NCI-H2227 (cell line): ENCODE measurements at regions not wholly inside any gene's neighbourhood (a gene's known extent, or its start where the extent isn't known, plus 50 kb on each side); places are given as distances from the start of the nearest gene placed in this dataset.
"Not testable (repeated sequence)": the region's sequence is repeated elsewhere in the genome, so short reads cannot be mapped to it uniquely, and the experiment has no call there.

Experiments
- DNase-seq: peaks from one replicate; lab custom pipeline; 2025; ENCODE audit not compliant: unreplicated experiment; lab: John Stamatoyannopoulos, UW

DNA sequence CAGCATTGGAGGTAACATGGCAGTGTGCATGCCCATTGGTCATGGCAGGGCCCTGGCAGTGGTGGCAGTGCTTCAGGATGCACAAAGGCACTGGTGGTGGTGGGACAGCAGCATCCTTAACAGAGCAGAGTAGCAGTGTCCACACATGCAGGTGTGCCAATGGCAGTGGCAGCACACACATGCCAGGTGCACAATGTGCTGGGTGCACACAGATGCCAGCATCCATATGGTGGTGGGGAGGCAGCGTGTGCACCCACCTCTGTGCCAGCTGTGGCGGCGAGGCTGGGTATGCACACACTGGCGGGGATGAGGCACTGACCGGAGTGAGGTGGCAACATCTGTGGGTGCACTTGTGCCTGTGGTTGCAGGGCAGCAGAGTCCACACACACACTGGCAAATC is 150.6 kb downstream of the SI start:
- no peak for DNase-seq

DNA sequence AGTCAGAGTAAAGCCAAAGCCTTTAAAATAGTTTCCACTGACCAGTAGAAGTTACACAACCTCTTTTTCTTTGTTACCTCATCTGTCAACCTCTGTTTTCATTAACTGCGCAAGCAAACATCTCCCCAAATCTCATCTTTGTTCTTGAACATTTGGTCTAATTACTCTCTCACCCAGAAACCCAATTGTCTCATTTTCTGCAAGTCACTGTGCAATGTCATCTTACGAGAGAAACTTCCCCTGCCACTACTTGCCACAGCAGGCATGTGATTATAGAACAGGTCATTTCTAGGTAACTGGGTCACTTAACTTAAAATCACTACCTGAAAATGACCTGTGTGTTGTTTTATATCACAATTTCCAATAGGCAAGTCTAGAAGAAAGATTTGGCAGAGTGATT is 159.4 kb downstream of the SI start:
- no peak for DNase-seq

DNA sequence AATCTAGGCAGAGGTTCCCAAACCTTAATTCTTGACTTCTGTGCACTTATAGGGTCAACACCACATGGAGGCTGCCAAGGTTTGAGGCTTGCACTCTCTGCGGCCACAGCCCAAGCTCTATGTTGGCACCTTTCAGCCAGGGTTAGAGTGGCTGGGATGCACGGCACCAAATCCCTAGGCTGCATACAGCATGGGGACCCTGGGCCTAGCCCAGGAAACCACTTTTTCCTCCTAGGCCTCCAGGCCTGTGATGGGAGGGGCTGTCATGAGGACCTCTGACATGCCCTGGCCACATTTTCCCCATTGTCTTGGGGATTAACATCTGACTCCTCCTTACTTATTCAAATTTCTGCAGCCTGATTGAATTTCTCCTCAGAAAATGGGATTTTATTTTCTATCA is 165.4 kb downstream of the SI start:
- DNase-seq, result no peak

DNA sequence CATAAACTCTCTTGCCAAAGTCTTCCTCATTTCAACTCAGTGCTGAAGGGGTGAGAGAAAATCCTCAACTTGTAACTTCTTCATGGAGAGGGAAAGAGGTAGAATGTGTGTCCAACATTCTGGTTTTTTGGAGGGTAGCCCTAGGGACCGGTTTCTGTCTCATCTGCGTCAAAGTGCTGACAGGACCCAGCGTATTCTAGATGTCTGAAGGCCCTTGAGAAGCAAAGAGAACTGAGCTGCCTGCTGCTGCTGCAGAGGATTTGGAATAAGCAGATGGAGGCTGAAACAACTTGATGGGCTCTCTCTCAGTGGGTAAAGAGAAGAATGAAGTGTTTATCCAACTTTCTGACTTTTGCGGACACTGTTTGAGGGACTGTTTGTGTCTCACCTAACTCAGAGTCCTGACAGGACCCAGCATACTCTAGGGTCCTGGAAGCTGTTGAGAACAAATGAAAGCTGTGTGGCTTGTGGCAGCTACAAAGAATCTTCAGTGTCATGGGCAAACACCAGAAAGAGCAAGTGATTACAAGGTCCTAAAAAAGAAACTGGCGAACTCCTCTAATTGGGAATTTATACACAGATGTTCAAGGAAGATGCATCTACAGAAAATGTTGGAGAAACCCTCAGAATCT is 174.4 kb downstream of the SI start:
- DNase-seq, result no peak

DNA sequence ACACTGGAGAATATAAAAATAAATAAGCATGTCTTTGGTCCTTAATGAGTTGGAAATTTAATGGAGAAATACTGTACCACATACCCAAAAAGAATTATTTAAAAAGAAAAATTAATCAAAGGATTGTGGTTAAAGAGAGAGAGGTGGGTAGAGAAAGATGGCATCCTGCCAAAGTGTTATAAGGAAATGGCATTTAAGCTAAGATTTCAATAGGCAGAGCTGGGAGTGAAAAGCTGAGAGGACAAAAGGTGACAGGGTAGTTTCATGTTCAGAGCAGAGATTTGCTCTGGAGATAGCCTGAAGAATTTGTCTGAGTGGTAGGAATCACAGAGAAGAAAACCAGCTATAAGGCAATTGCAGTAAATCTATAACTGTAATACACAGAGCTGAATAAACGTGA is 181.0 kb downstream of the SI start:
- DNase-seq, result no peak

DNA sequence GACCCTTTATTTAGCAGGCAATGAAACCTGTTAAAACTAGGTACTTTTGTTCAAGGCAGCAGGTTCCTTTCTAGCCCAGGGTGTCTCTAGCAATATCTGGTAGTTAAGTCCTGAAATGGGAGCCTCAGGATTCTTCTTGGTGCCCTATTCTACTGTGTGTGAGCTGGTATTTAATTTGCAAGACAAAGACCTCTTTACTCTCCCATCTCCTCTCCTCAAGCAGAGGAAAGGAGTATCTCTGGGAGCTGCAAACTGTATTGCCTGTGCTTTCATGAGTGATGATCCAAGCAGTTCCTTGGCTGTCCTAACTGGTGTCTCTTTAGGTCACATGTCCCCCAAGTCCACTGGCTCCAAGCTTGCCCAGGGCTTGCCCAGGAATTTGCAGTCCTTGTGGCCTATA is 188.2 kb downstream of the SI start:
- DNase-seq, result no peak

DNA sequence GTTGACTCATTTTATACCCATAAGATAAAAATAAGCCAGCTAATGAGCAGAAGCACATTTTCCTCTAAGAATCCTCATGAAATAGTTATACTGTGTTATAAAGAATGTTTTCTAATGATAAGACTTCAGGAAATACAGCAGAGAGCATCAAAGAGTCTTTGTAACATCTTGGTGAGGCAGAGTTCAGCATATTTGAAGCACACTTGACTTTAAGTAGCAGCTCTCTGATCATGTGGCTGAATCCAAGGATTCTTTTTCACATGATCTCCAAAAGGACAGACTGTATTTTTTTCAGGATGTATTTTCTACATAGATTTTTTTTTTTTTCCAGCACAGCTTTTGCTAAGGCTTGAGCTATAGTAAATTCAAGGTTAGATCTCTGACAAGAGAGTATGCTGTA is 195.1 kb downstream of the SI start:
- no peak for DNase-seq

DNA sequence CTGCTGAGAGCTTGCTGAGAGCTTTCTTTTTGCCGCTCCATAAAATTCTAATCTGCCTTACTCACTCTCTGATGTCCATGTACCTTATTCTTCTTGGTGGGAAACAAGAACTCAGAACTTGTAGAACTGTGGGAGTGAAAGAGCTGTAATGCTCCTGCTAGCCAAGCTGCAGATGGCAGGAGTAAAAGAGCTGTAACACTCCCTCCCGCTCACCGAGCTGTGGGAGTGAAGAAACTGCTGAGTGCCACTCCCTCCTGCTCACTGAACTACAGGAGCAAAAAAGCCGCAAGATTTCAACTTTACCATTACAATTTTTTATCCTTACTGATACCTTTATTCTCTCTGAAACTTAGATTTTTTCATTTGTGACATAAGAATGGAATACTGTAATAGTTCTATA is 199.1 kb downstream of the SI start:
- no peak for DNase-seq

DNA sequence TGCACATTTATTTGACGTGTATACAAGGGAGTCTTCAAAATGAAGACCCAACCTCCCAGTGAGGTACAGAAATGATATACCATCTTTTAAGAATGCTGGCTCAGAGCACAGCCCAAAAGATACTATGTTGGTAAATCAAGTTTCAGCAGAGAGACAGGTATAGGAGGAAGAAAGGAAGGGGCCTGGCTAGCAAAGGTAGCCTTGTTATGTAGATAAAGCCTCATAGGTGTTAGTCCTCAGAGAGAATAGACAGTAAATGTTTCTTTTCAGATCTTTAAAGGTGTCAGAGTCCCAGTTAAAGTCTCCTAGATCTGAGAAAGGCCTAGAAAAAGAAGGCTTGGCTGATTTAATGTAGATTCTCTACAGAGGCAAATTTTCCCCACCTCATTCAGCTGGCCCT is 213.8 kb downstream of the SI start:
- DNase-seq, result no peak

DNA sequence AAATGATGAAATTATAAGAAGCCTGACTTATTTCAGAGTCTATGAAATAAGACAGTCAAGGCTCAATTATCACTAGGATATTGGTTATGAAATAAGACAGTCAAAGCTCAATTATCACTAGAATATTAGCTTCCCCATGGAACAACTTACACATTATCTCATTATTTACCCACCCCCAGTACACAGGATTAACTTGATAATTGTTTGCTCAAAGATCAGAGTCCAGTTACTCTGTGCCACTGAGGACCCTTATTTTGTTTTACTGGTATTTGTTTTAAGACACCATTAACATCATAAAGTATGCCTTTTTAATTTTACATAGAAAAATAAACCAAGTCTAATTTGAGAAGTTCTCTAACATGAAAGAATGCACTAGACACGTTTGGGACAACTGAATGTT is 225.4 kb downstream of the SI start:
- DNase-seq, result no peak

DNA sequence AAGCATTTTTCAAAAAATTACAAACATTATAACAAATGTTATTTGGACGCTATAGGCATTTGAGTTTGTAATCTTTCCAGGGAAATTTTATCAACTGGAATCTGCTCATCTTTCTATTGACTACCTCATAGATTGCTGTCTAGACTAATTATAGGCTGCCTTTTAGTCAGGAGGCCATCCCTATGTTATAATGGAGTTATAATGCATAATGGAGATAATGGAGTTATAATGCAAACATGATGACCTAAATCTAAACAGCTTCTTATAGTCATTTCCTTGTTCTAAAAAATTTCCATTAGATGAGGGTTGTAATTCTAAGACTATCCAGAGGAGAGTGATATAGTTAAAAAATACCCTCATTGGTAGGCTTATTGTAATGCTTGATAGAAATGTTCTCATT is 226.4 kb downstream of the SI start:
- no peak for DNase-seq

DNA sequence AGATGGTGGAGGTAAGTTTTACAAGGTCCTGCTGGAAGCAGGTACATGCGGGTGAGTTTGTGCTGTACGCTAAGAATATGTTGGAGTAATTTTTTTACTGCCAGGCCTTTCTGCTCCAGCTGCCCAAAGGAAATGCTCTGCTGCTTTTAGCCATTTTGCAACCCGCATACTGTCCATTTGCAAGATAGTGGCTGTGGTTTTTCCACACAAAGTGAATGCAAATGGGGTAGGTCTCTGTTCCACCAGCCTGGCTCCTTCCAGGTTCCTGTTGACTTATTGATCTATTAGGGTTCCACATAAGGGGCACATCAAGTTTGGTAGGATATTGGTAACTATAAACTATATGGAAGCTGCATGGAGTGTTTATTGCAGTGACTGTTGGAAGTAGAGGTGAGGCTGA is 227.1 kb downstream of the SI start:
- DNase-seq, result no peak

DNA sequence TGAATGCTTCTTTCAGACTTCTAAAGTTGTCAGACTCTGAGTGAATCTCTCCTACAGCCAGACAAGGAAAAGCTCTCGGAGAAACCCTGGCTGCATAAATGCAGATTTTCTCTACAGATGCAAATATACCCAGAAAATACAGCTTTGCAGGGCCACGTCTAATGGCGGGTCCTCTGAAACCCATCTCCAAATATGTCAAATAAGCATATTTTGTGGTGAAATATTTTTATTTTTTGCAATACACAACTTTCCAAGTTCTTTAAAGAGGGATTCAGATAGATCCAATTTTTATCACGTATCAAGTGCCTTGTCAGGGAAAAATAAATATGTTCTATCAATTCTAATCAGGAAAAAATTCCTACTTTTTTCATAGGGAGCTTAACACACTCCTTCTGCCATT is 229.4 kb downstream of the SI start:
- no peak for DNase-seq

DNA sequence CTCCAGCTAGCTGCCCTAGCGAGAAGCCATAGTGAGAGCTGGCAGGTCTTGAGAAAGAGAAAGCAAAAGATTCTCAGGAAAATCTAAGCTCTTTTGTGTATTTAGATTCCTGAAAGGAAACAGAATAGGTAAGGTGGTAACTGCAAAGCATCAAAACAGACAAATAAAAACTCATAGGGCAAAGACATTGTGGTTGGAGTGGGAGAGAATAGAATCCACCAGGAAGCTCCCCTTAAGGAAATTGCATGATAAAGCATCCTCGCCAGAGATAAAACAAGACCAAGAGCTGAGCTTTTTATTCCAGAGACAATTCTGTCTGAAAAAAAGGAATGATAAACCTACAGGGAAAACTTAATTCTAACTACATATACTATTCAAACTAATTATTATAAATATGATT is 232.6 kb downstream of the SI start:
- DNase-seq, result no peak

DNA sequence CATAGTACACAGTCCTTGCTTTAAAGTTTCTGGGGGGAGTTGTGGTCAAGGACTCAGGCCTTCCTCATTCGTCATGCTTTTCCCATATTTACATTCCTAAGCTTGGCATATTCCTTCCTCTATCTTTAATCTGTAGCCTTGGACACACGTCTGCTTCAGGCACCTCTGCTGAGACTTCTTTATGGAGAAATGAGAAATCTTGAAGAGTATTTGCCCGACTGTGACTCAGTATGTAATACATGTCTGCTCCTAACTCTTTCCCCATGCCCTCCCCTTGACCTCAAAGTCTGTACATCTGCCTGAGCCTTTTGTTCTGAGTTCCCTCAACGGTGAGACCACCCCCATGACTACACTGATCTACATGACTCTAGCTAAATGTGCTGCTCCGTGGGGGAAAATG is 246.1 kb downstream of the SI start:
- no peak for DNase-seq

DNA sequence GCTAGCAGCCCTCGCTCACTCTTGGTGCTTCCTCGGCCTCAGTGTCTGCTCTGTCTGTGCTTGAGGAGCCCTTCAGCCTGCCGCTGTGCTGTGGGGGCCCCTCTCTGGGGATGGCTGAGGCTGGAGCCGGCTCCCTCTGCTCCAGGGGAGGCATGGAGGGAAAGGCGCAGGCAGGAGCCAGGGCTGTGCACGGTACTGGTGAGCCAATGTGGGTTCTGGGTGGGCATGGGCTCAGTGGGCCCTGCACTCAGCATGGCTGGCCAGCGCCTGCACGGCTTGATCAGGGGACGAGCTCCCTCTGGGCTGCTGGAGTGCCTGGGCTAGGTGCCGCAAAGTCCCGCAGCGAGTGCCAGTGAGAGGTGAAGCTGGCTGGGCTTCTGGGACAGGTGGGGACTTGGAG is 260.0 kb downstream of the SI start:
- DNase-seq, result no peak

DNA sequence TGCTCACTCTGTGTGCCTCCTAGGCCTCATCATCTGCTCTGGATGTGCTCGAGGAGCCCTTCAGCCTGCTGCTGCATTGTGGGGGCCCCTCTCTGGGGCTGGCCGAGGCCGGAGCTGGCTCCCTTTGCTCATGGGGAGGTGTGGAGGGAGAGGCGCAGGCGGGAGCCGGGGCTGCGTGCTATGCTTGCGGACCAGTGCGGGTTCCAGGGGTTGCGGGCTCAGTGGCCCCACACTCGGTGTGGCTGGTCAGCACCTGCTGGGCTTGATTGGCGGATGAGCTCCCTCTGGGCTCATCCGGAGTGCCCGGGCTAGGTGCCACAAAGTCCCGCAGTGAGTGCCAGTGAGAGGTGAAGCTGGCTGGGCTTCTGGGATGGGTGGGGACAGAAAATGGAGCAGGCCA is 264.2 kb downstream of the SI start:
- no peak for DNase-seq

DNA sequence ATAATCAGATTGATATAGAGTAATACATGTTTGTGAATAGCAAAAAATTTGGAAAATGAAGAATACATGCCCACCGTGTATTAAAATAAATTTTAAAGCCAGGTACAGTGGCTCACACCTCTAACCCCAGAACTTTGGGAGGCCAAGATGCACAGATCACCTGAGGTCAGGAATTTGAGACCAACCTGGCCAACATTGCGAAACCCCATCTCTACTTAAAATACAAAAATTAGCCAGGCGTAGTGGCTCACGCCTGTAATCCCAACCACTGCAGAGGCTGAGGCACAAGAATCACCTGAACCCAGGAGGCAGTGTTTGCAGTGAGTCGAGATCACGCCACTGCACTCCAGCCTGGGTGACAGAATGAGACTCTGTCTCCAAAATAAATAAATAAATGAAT is 266.3 kb downstream of the SI start:
- no peak for DNase-seq

DNA sequence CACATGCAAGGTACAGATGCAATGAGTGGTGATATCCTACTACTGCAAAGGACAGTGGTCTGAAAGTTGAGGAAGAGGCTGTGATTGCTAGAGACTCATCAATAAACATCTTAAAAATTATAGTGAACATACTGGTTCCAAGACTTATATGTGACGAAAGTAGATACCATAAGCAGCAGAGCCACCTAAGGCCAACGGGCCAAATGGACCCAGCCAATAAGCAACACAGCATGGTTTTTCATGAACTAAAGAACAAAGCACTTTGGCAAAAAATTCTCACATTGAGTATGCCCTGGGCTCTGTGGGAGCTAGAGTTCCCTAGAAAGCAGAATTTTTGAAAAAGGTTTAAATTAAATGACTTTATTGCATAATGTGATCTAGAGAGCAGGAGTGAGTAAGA is 272.1 kb downstream of the SI start:
- DNase-seq, result no peak

DNA sequence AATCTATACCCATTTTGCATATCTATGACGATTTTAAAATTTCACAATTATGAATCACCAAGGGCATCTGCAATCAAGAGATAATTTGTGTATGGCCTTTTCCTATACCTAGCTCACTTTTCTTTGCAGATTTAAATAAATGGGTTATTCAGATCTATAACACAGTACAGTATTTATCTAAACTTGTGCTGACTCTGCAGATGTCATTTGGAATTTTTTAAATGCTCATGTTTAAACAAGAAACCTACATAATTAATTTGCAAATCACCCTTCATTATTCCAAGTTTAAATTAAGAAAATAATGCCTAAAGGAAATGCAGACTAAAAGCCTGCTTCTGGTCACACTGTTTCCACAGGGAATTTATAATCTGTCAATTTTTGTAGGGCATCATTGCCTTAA is 284.2 kb downstream of the SI start:
- no peak for DNase-seq

DNA sequence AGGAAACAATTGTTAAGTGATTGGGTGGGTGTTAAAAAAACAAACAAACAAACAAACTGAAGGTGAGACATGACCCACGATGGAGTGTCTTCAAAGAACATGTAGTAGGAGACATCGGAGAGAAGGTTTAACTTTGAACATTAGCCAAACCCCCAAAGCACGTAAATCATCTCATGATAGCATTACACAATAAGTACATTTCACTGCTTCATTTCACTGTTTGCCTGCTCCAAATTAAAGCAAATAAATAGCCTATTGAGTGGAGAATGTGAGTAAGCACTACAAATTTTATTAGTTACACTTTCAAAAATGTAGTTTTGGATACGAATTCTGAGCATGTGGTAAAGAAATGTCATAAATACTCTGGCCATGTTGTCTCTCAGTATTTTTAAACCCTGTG is 287.0 kb downstream of the SI start:
- no peak for DNase-seq

DNA sequence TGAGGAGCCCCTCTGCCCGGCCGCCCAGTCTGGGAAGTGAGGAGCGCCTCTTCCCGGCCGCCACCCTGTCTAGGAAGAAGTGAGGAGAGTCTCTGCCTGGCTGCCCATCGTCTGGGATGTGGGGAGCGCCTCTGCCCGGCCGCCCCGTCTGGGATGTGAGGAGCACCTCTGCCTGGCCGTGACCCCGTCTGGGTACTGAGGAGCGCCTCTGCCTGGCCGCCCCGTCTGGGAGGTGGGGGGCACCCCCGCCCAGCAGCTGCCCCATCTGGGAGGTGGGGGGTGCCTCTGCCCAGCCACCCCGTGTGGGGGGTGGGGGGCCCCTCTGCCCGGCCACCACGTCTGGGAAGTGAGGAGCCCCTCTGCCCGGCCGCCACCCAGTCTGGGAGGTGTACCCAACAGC is 293.9 kb downstream of the SI start:
- not testable (repeated sequence) for DNase-seq

DNA sequence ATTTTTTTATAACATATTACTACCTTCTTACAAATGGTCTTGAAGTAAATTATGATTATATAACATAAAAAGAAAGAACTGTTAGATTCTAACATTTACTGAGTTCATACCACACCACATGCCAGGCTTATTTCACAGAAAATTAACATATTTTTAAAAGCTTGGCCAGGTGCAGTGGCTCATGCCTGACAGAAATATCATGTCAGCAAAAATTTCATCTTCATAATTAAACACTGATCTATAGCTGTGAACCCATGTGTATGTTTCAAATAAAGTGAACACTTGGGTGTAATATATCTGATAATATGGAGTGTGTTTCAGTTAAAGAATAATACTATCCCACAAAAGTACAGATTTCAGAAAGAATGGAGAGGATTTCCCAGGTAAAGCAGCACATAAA is 296.5 kb downstream of the SI start:
- no peak for DNase-seq

DNA sequence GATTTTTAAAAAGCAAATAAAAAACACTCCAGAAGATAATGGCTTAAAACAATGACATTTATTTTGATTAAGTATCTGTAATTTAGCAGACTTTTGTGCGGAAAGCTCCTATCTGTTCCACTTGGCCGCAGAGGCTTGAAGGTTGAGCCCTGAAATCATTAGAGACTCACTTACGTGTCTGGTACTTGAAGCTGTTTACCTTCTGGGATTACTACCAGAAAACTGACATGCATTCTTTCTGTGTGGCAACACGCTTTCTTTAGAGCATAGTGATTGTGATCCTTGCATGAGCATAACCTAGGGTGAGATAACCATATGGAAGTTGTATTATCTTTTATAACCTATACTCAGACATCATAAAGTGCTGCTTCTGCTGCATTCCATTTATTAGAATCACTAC is 298.5 kb downstream of the SI start:
- DNase-seq, result no peak
